HG02588 (cell line): ENCODE measurements at regions not wholly inside any gene's neighbourhood (a gene's known extent, or its start where the extent isn't known, plus 50 kb on each side); places are given as distances from the start of the nearest gene placed in this dataset.

Experiments used
- ATAC-seq: cut with Tn5 transposase; IDR thresholded peaks from one replicate; pipeline ENCODE4 v1.9.1; 2021; ENCODE audit warnings: mild to moderate bottlenecking, moderate library complexity; ENCODE audit not compliant: unreplicated experiment

GRCh38 chr2:167322795-167323194, 434.5 kb downstream of the XIRP2 start:
- no peak for ATAC-seq

DNA sequence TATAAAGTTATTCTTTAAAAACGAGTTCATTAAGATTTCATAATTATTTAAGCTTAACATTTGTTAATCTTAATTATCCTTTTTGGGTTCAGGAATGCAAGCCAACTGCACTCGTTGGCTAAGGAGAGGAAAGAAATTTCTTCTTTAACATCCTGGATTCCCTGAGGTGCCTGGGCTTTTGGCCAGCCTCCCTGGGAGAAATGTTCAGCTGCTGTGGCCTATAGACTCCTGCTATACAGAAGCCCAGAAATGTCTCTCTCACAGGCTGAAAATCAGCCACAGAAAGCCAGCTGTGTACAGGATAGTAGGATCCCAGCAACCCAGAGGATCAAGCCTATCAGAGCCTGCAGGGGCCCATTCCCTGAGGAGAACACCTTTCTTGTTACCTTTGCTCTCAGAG, 430.3 kb downstream of the XIRP2 start:
- ATAC-seq = no peak

DNA sequence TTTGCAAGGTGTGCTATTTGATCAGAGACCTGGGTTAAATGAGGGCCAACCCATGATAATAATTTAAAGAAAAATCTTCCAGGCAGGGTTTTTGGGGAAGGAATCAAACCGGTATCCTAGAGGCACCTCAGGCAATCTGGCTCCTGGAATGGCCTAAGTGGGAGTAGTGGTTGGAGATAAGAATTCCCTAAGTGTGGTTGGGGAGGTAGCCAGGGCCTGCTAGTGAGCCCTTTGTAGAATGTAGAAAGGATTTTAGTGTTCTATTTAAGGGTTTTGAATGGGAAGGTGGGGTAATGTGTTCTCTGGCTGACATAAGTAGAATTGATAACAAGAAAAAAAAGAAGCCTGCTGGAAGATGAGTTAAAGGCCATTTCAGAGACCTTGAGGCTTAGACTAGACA, 422.2 kb downstream of the XIRP2 start:
- ATAC-seq = no peak
